Endothelial cell of umbilical vein (primary cell): ENCODE measurements at regions not wholly inside any gene's neighbourhood (a gene's known extent, or its start where the extent isn't known, plus 50 kb on each side); places are given as distances from the start of the nearest gene placed in this dataset.

Experiments
- BruUV-seq: library from RNA; stranded (reverse); fragments of 400-500 nt; replicated peaks from 2 replicates; lab custom pipeline; 2021; lab: Mats Ljungman, UMichigan
- CTCF ChIA-PET: fragments of 300-600, 350-600 bp; sonication (Branson Sonifier 250); formaldehyde crosslinking; loops from one replicate; lab custom pipeline; 2021; ENCODE audit warnings: antibody characterized with exemption, inconsistent platforms; lab: Charles Lee
- POLR2A ChIA-PET: fragments of 300-600, 350-600 bp; sonication (Branson Sonifier 250); formaldehyde crosslinking; loops from one replicate; lab custom pipeline; 2021; ENCODE audit warnings: antibody characterized with exemption, inconsistent platforms; lab: Charles Lee
- DNase-seq: peaks from one replicate; pipeline ENCODE4 v3.0.0-alpha.2; 2011; ENCODE audit warnings: low read depth, low spot score
- FAIRE-seq: peaks from 2 replicates; lab custom pipeline; 2011; peaks lifted over from hg19 to GRCh38; lab: Jason Lieb, UNC
- H2AFZ ChIP-seq: 2 replicates; pipeline ENCODE4 v1.6.0; 2012; ENCODE audit warnings: low read depth, low read length, control low read depth, inconsistent platforms
- H3K27ac ChIP-seq: 2 replicates; pipeline ENCODE4 v1.5.1; 2011; ENCODE audit warnings: low read depth, mild to moderate bottlenecking, control low read depth, low read length, moderate library complexity; ENCODE audit not compliant: insufficient read depth
- H3K27me3 ChIP-seq, 2 experiments: 2 replicates each; pipeline versions ENCODE4 v1.6.0 to v1.6.1; 2011; ENCODE audit warnings: low read length in 2 of 2, mixed read lengths in 1 of 2; ENCODE audit not compliant: control insufficient read depth in 2 of 2, insufficient read depth in 2 of 2
- H3K36me3 ChIP-seq, 2 experiments: 2 replicates in 1 of 2; 3 replicates in 1 of 2; pipeline ENCODE4 v1.5.1; 2011; ENCODE audit warnings: low read length in 2 of 2, mild to moderate bottlenecking in 1 of 2, moderate library complexity in 1 of 2; ENCODE audit not compliant: control insufficient read depth in 2 of 2, insufficient read depth in 2 of 2; ENCODE audit errors: extremely low read depth in 1 of 2
- H3K4me1 ChIP-seq: 3 replicates; pipeline ENCODE4 v1.5.1; 2011; ENCODE audit warnings: mild to moderate bottlenecking, low read length; ENCODE audit not compliant: control insufficient read depth, insufficient read depth; ENCODE audit errors: extremely low read depth
- H3K4me2 ChIP-seq: 2 replicates; pipeline ENCODE4 v1.6.1; 2011; ENCODE audit warnings: low read length, control low read depth, mixed read lengths; ENCODE audit not compliant: insufficient read depth
- H3K4me3 ChIP-seq, 3 experiments: fragments of 200-600 bp in 1 of 3; sonication (generic), shearing (Covaris generic) in 1 of 3; replicated peaks in 1 of 3; 2 replicates each; pipeline ENCODE4 v1.5.1; 2011 to 2016; ENCODE audit warnings: control low read depth in 3 of 3, low read length in 3 of 3, mild to moderate bottlenecking in 2 of 3, inconsistent platforms in 1 of 3, low read depth in 1 of 3, moderate library complexity in 1 of 3; ENCODE audit not compliant: insufficient read depth in 1 of 3
- H3K79me2 ChIP-seq: 2 replicates; pipeline ENCODE4 v1.6.0; 2012; ENCODE audit warnings: low read length, inconsistent platforms; ENCODE audit not compliant: control insufficient read depth, insufficient read depth
- H3K9ac ChIP-seq: replicated peaks from 2 replicates; pipeline ENCODE3; 2011; ENCODE audit warnings: low read length, control low read depth; ENCODE audit not compliant: insufficient read depth; ENCODE audit errors: extremely low read depth
- H3K9me1 ChIP-seq: replicated peaks from 3 replicates; pipeline ENCODE4 v1.6.0; 2011; ENCODE audit warnings: mild to moderate bottlenecking, low read length; ENCODE audit not compliant: control insufficient read depth, insufficient read depth; ENCODE audit errors: extremely low read depth
- H3K9me3 ChIP-seq: replicated peaks from 2 replicates; pipeline ENCODE4 v1.5.1; 2012; ENCODE audit warnings: low read length, inconsistent platforms; ENCODE audit not compliant: control insufficient read depth, insufficient read depth
- H4K20me1 ChIP-seq: replicated peaks from 2 replicates; pipeline ENCODE3; 2011; ENCODE audit warnings: mild to moderate bottlenecking, low read length; ENCODE audit not compliant: control insufficient read depth, insufficient read depth; ENCODE audit errors: extremely low read depth
- CTCF ChIP-seq, 2 donors: IDR thresholded peaks; 1 replicate in 1 of 2; 2 replicates in 1 of 2; pipeline ENCODE4 v1.5.1; 2011; ENCODE audit warnings: low read length in 2 of 2, mild to moderate bottlenecking in 2 of 2, moderate library complexity in 2 of 2, control low read depth in 1 of 2, inconsistent platforms in 1 of 2, low read depth in 1 of 2; ENCODE audit not compliant: insufficient read depth in 1 of 2; ENCODE audit errors: extremely low read depth in 1 of 2
- FOS ChIP-seq: IDR thresholded peaks from 2 replicates; pipeline ENCODE4 v1.6.1; 2011; ENCODE audit warnings: mild to moderate bottlenecking, low read length, moderate library complexity, borderline replicate concordance; ENCODE audit not compliant: insufficient read depth
- GATA2 ChIP-seq: IDR thresholded peaks from 2 replicates; pipeline ENCODE4 v1.7.0; 2011; ENCODE audit warnings: low read depth, mild to moderate bottlenecking, moderate library complexity, mixed read lengths, low read length; ENCODE audit not compliant: insufficient read length, insufficient read depth
- JUN ChIP-seq: IDR thresholded peaks from 2 replicates; pipeline ENCODE4 v1.6.1; 2011; ENCODE audit warnings: borderline replicate concordance, low read depth; ENCODE audit not compliant: insufficient read length, insufficient read depth
- MAX ChIP-seq: IDR thresholded peaks from 2 replicates; pipeline ENCODE4 v1.6.1; 2011; ENCODE audit not compliant: insufficient read depth, insufficient read length
- POLR2A ChIP-seq: IDR thresholded peaks from 2 replicates; pipeline ENCODE4 v1.6.1; 2012; ENCODE audit warnings: low read depth, mild to moderate bottlenecking, control low read depth, low read length
- dilution Hi-C: fragments of 300-500 bp; cut with MboI; formaldehyde crosslinking; loops from one replicate; pipeline ENCODE4 v1.15.0; 2019; ENCODE audit warnings: low sequenced_read_pairs; ENCODE audit not compliant: extremely low pct_ligation_motif_present
- intact Hi-C: fragments of 100-400 bp; cut with micrococcal nuclease; formaldehyde crosslinking; loops from one replicate; pipeline ENCODE4 v1.10.0; 2022

GRCh38 chr3:168747697-168748096 lies 652.0 kb upstream of the GOLIM4 start:
- no TSS peak for BruUV-seq
- Histone ChIP-seq H3K4me1 (no peaks in the 10 kb centered on the region), H3K27ac (no peak overlapping the region), H2AFZ (no peak overlapping the region), H4K20me1 (no peaks in the 10 kb centered on the region), H3K36me3 (no peaks in the 10 kb centered on the region), H3K9ac (no peak overlapping the region), H3K27me3 (peaks cover under 1 to 5% of the 10 kb centered on the region in 2 experiments), H3K9me3 (no peaks in the 10 kb centered on the region), H3K4me3 (no peak overlapping the region), H3K4me2 (no peak overlapping the region), H3K79me2 (no peaks in the 10 kb centered on the region), H3K9me1 (no peaks in the 10 kb centered on the region)
- ChIA-PET CTCF (no interaction called here), POLR2A (no interaction called here)
- no peak for TF ChIP-seq CTCF (IDR thresholded peaks at IDR 0.05; ENCODE audit: extremely low read depth in 1 of 2, insufficient read depth in 1 of 2, low read depth in 1 of 2, low read length in 2 of 2)
- no peak for TF ChIP-seq FOS
- TF ChIP-seq MAX = no peak
- TF ChIP-seq GATA2 = no peak
- TF ChIP-seq POLR2A = no peak
- no peak for TF ChIP-seq JUN
- no peak for FAIRE-seq
- intact Hi-C loops = no loop called here
- dilution Hi-C loops = no loop called here
- no peak for DNase-seq
